WTC11 (cell line): ENCODE measurements at regions not wholly inside any gene's neighbourhood (a gene's known extent, or its start where the extent isn't known, plus 50 kb on each side); places are given as distances from the start of the nearest gene placed in this dataset.

Experiments
- ATAC-seq: fragments of 200-7000 bp; cut with Tn5 transposase; 2 replicates; pipeline ENCODE4 v1.10.0; 2021; ENCODE audit warnings: mild to moderate bottlenecking, moderate library complexity
- CTCF ChIA-PET: fragments of 300-600 bp; sonication (Branson Sonifier 250); formaldehyde crosslinking; loops from one replicate; lab custom pipeline; 2021; ENCODE audit warnings: antibody characterized with exemption; lab: Charles Lee
- POLR2A ChIA-PET: fragments of 350-600 bp; sonication (Branson Sonifier 250); formaldehyde crosslinking; loops from one replicate; lab custom pipeline; 2021; ENCODE audit warnings: antibody characterized with exemption; lab: Charles Lee
- DNase-seq: peaks from one replicate; pipeline ENCODE4 v3.0.0; 2021; ENCODE audit warnings: low spot score
- H3K27ac Mint-ChIP-seq: 2 replicates; pipeline ENCODE4 v1.8.0; 2021; ENCODE audit warnings: mixed read lengths
- H3K27me3 Mint-ChIP-seq: 2 replicates; pipeline ENCODE4 v1.8.0; 2021; ENCODE audit warnings: low read depth, mild to moderate bottlenecking, moderate library complexity, mixed read lengths
- H3K36me3 Mint-ChIP-seq: 2 replicates; pipeline ENCODE4 v1.8.0; 2021; ENCODE audit warnings: mixed read lengths
- H3K4me1 Mint-ChIP-seq: 2 replicates; pipeline ENCODE4 v1.8.0; 2022; ENCODE audit warnings: mixed read lengths
- H3K4me3 Mint-ChIP-seq: 2 replicates; pipeline ENCODE4 v1.8.0; 2021; ENCODE audit warnings: mild to moderate bottlenecking, moderate library complexity, mixed read lengths
- H3K9me3 Mint-ChIP-seq: 2 replicates; pipeline ENCODE4 v1.8.0; 2021; ENCODE audit warnings: mixed read lengths
- AFF4 ChIP-seq: sonication (generic); formaldehyde crosslinking; IDR thresholded peaks from 2 replicates; pipeline ENCODE4 v1.8.1; 2023; ENCODE audit warnings: mild to moderate bottlenecking, missing genetic modification reagents, borderline replicate concordance
- GTF2I ChIP-seq: fragments of 250-450 bp; sonication (Bioruptor Pico); conservative IDR thresholded peaks from 2 replicates; pipeline ENCODE4 v1.4.0; 2021; ENCODE audit warnings: mild to moderate bottlenecking
- PRDM15 ChIP-seq: sonication (generic); formaldehyde crosslinking; IDR thresholded peaks from 2 replicates; pipeline ENCODE4 v1.8.0; 2022; ENCODE audit warnings: missing genetic modification reagents
- RORB ChIP-seq: fragments of 250-450 bp; sonication (Bioruptor Pico); IDR thresholded peaks from 2 replicates; pipeline ENCODE4 v1.9.0; 2021; ENCODE audit warnings: mild to moderate bottlenecking
- TEAD4 ChIP-seq: sonication (generic); formaldehyde crosslinking; IDR thresholded peaks from 2 replicates; pipeline ENCODE4 v1.8.0; 2022; ENCODE audit warnings: mild to moderate bottlenecking, missing genetic modification reagents
- ZNF512 ChIP-seq: sonication (generic); formaldehyde crosslinking; IDR thresholded peaks from 2 replicates; pipeline ENCODE4 v1.8.1; 2022; ENCODE audit warnings: missing genetic modification reagents, borderline replicate concordance
- TF ChIP-seq, protein P1 (sequence below): fragments of 250-450 bp; sonication (Bioruptor Pico); IDR thresholded peaks from 2 replicates; pipeline ENCODE4 v1.9.0; 2021; ENCODE audit warnings: mild to moderate bottlenecking, borderline replicate concordance
- TF ChIP-seq, protein P2 (sequence below): sonication (generic); formaldehyde crosslinking; IDR thresholded peaks from 2 replicates; pipeline ENCODE4 v1.8.0; 2023; ENCODE audit warnings: missing genetic modification reagents

DNA sequence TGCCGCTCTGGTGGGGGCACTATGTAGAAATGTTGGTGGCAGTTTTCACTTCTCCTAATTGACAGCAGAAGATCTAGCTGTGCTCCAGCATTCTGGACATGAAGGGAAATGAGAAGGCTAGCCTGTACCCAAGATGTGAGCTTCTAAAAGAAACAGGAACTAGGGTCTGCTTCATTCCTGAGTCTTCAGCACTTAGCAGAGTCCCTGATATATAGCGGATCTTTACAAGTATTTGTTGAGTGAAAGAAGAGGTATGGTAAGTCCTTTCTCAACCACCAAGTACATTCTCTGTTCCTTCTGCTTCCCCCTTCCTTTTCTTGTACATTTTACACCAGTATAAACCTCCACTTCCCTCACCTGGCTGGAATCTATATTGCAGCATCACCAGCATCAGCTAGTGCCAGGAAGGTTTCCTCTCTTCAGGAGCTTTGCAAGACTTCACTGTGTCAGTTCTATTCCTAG lies 408.3 kb upstream of the CADM1 start (continued):
- TF ChIP-seq PRDM15 (CRISPR knock-in tag), result no peak
- TF ChIP-seq RORB (CRISPR knock-in tag), result no peak
- TF ChIP-seq, protein P1, sequence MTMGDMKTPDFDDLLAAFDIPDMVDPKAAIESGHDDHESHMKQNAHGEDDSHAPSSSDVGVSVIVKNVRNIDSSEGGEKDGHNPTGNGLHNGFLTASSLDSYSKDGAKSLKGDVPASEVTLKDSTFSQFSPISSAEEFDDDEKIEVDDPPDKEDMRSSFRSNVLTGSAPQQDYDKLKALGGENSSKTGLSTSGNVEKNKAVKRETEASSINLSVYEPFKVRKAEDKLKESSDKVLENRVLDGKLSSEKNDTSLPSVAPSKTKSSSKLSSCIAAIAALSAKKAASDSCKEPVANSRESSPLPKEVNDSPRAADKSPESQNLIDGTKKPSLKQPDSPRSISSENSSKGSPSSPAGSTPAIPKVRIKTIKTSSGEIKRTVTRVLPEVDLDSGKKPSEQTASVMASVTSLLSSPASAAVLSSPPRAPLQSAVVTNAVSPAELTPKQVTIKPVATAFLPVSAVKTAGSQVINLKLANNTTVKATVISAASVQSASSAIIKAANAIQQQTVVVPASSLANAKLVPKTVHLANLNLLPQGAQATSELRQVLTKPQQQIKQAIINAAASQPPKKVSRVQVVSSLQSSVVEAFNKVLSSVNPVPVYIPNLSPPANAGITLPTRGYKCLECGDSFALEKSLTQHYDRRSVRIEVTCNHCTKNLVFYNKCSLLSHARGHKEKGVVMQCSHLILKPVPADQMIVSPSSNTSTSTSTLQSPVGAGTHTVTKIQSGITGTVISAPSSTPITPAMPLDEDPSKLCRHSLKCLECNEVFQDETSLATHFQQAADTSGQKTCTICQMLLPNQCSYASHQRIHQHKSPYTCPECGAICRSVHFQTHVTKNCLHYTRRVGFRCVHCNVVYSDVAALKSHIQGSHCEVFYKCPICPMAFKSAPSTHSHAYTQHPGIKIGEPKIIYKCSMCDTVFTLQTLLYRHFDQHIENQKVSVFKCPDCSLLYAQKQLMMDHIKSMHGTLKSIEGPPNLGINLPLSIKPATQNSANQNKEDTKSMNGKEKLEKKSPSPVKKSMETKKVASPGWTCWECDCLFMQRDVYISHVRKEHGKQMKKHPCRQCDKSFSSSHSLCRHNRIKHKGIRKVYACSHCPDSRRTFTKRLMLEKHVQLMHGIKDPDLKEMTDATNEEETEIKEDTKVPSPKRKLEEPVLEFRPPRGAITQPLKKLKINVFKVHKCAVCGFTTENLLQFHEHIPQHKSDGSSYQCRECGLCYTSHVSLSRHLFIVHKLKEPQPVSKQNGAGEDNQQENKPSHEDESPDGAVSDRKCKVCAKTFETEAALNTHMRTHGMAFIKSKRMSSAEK, result no peak
- TF ChIP-seq, protein P2, sequence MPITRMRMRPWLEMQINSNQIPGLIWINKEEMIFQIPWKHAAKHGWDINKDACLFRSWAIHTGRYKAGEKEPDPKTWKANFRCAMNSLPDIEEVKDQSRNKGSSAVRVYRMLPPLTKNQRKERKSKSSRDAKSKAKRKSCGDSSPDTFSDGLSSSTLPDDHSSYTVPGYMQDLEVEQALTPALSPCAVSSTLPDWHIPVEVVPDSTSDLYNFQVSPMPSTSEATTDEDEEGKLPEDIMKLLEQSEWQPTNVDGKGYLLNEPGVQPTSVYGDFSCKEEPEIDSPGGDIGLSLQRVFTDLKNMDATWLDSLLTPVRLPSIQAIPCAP, result no peak
- no peak for TF ChIP-seq AFF4 (CRISPR knock-in tag)

DNA sequence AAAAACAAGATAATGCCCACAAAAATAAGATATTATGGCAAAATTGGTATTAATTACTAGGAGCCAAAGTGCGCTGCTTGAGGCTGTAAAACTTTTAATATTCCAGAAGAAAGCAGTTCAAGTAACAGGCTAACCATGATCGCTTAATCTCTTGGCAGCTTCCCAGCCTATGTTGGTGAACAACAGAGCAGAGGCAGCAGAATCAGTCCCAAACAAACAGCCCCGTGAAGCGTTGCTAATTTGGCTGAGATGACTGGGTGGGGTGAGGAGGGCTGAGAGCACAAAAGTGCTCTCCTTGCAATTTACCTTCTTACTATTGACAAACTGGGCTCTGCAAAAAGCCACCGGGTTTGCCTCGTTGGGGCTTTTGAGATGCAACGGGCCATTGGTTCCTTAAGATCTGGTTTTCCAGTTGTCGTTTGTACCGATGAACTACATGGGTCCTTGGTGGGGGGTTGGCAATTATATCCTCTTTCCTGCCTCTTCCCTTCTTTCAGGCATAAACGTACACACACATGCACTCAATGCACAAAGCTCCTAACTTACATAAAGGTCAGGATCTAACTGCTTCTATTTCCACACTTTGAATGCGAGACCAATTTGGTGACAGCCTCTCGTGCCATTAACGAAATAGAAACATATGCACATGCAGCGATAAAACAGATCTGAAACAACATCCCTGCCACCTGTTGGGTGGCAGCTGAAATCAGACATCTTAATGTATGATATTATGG lies 407.6 kb upstream of the CADM1 start:
- no peak for ATAC-seq
- TF ChIP-seq GTF2I (CRISPR knock-in tag) (no peak), ZNF512 (no peak), TEAD4 (no peak)
- TF ChIP-seq, all 79 proteins: peak for 0
- no peaks in the 10 kb centered on the region for H3K4me1 Mint-ChIP-seq
- H3K36me3 Mint-ChIP-seq, result no peaks in the 10 kb centered on the region
- peaks cover 9% of the 10 kb centered on the region for H3K9me3 Mint-ChIP-seq
- CTCF ChIA-PET, result interaction anchor here (1.3 to 1.4 kb wide), 6 partner anchors 10 to 233 kb away, joined by 3 to 6 read pairs (median 3); no protein-coding TSS in a partner anchor
- H3K27ac Mint-ChIP-seq, result no peak overlapping the region
- no peak for DNase-seq
- POLR2A ChIA-PET, result no interaction called here
- H3K27me3 Mint-ChIP-seq, result no peaks in the 10 kb centered on the region
- H3K4me3 Mint-ChIP-seq, result no peak overlapping the region
